ENCODE measurements at regions not wholly inside any gene's neighbourhood (a gene's known extent, or its start where the extent isn't known, plus 50 kb on each side); places are given as distances from the start of the nearest gene placed in this dataset.

DNA sequence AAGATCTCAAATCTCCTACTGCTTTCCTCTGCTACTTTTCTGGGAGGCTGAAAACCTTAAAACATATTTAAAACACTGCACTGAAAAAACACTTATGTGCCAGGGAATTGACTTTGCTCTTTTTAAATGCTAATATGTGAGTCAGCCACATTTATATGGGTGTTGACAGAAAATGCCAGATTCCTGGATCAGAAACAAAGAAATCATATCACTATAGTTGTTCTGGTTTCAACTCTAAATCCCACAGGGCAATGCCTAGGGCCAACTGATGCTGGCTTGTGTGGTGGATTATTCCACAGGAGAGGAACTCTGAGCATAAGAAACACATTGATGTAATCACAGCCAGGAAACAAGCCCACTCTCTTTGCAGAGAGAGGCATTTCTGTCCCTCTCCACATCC is 1439.0 kb upstream of the SPRY2 start:
- TF ChIP-seq CTCF (conservative IDR thresholded peaks at IDR 0.05) (no peak), ZFX (IDR thresholded peaks at IDR 0.05) (no peak)
- H3K27ac ChIP-seq, result no peak overlapping the region

DNA sequence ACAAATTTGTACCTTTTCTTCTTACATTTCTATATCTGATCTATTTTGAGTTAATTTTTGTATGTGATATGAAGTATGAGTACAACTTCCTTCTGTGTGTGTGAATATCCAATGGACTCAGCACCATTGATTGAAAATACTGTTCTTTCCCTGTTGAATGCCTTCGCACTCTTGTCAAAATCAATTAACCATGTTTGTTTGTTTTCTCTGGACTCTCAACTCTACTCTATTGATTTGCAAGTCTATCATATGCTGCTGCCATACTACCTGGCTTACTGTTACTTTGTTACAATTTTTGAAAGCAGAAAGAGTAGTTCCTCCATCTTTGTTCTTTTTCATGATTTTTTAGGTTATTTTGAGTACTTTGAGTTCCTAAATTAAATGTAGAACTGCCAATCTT is 1437.4 kb upstream of the SPRY2 start:
- TF ChIP-seq ZFX (IDR thresholded peaks at IDR 0.05) (no peak), CTCF (conservative IDR thresholded peaks at IDR 0.05) (no peak)

GRCh38 chr13:81773263-81773662 is 1432.3 kb upstream of the SPRY2 start:
- no peak overlapping the region for H3K27ac ChIP-seq
- TF ChIP-seq ZFX (IDR thresholded peaks at IDR 0.05), result no peak
- TF ChIP-seq CTCF (conservative IDR thresholded peaks at IDR 0.05), result no peak

More for the DNA sequence above, 1437.4 kb upstream of the SPRY2 start:
- H3K27ac ChIP-seq, result no peak overlapping the region

DNA sequence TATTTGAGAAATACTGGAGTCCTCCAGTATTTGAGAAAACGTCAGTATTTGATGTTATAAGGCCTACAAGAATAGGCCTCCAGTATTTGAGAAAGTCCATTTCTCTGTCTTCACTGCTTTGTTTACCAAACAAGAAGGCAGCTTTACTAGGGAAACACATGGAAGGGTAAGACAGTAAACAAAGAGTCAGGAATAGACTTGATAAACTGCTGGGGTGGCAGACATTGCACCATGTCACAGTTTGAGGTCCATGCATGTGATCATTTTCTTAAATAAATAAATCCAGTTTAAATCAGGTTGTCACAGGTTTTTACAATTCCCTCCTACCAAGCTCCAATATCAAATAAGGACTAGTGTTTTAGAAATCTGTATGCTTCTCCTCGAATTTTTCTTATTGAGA is 1431.0 kb upstream of the SPRY2 start:
- no peak for TF ChIP-seq ZFX (IDR thresholded peaks at IDR 0.05)
- no peak for TF ChIP-seq CTCF (conservative IDR thresholded peaks at IDR 0.05)
- H3K27ac ChIP-seq, result no peak overlapping the region

DNA sequence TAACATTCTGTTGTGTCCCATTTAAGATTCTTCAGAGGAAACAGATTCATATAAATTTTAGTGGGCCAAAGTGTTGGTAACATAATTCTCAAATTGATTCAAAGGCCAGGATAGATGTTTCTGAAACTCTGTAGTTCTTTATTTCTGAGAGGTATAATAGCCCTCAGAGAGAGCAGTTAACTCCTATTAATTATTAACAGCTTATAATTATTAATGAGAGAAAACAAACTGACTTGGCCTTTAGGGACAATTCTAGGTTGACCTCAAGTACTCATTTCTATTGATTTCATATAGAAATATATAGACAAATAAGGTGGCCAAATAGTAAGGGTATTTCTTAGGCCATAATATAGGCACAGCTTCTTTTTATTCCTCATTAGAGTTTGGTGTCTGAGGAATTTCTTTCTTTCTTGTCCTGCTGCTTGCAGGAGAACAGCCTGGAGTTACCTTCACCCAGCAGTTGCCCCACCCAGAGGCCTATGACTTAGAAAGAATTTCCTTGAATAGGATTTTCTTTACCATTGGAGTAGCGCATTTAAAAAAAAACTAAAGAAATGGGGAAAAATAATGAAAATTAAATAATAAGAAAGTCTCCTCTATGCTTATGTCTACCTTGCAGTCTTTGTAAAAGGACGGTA is 1430.1 kb upstream of the SPRY2 start:
- H3K27ac ChIP-seq, result no peak overlapping the region
- TF ChIP-seq ZFX (IDR thresholded peaks at IDR 0.05) (no peak), CTCF (conservative IDR thresholded peaks at IDR 0.05) (no peak)

DNA sequence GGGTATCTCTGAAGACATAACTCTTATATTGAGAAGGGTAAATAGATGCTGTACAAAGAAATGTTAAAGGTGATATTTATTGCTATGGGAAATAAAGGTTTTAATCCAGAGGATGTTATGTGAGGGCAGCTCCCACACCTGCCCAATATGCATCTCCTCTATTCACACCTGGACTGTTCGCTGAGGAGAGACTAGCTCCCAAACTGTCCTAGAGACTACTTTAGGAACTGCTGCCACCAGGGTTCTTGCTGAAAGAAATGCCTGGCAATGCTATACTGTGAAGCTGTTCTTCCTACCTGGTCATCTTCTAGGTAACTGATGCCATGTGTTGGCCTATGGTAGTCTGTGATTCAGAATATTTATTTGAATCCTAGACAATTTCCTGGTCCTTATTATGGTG is 1421.5 kb upstream of the SPRY2 start:
- TF ChIP-seq ZFX (IDR thresholded peaks at IDR 0.05), result no peak
- no peak for TF ChIP-seq CTCF (conservative IDR thresholded peaks at IDR 0.05)
- no peak overlapping the region for H3K27ac ChIP-seq

GRCh38 chr13:81760316-81760715 is 1419.4 kb upstream of the SPRY2 start:
- no peak overlapping the region for H3K27ac ChIP-seq
- TF ChIP-seq ZFX (IDR thresholded peaks at IDR 0.05) (no peak), CTCF (conservative IDR thresholded peaks at IDR 0.05) (no peak)
